ENCODE measurements at regions not wholly inside any gene's neighbourhood (a gene's known extent, or its start where the extent isn't known, plus 50 kb on each side); places are given as distances from the start of the nearest gene placed in this dataset.

DNA sequence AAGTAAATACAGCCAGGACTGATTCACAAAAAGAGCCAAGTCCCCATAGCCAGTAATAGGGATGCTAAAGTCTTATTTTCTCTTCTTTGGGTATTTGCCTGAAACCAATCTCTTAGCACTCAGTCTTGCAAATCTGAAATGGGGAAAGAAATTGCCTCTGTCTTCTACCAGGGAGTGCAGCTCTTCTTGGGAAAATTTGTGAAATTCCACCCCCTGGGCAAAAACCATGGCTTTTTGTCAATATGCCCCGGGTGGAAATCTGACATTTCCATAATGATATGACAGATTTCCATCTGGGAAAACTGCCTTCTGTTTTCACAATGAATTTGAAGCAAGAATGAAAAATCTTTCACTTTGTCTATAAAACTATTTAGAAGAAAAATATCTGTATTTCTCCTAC is 628.1 kb downstream of the BCL11A start:
- H3K36me3 ChIP-seq (ENCODE audit: control insufficient read depth in 3 of 3, insufficient read depth in 2 of 3, low read depth in 1 of 3, low read length in 3 of 3): no peaks in the 10 kb centered on the region
- FAIRE-seq: no peak
- no peaks in the 10 kb centered on the region for H3K27me3 ChIP-seq (ENCODE audit: control insufficient read depth in 3 of 3, insufficient read depth in 3 of 3, low read length in 3 of 3)
- H3K27ac ChIP-seq (ENCODE audit: low read depth in 1 of 3, low read length in 2 of 3): no peak overlapping the region
- WGBS, 3 donors: 67 to 78% (median 68%) methylated on average over 1 of the region's 1 CpG
- H3K9me3 ChIP-seq (ENCODE audit: control insufficient read depth in 2 of 2, insufficient read depth in 1 of 2, low read depth in 1 of 2, low read length in 1 of 2): no peaks in the 10 kb centered on the region
- no peak overlapping the region for H3K4me3 ChIP-seq (ENCODE audit: low read depth in 1 of 3, low read length in 3 of 3)
- H3K4me1 ChIP-seq (ENCODE audit: control insufficient read depth in 3 of 3, insufficient read depth in 2 of 3, low read depth in 1 of 3, low read length in 2 of 3): peaks cover 0 to 2% (median 0%) of the 10 kb centered on the region in 3 donors
- DNase-seq: no peak

GRCh38 chr2:59924346-59924745 is 629.1 kb downstream of the BCL11A start:
- Histone ChIP-seq H3K27me3 (ENCODE audit: control insufficient read depth in 3 of 3, insufficient read depth in 3 of 3, low read length in 3 of 3) (no peaks in the 10 kb centered on the region), H3K4me3 (ENCODE audit: low read depth in 1 of 3, low read length in 3 of 3) (no peak overlapping the region), H3K36me3 (ENCODE audit: control insufficient read depth in 3 of 3, insufficient read depth in 2 of 3, low read depth in 1 of 3, low read length in 3 of 3) (no peaks in the 10 kb centered on the region), H3K4me1 (ENCODE audit: control insufficient read depth in 3 of 3, insufficient read depth in 2 of 3, low read depth in 1 of 3, low read length in 2 of 3) (peaks cover 0 to 2% (median 0%) of the 10 kb centered on the region in 3 donors), H3K27ac (ENCODE audit: low read depth in 1 of 3, low read length in 2 of 3) (no peak overlapping the region), H3K9me3 (ENCODE audit: control insufficient read depth in 2 of 2, insufficient read depth in 1 of 2, low read depth in 1 of 2, low read length in 1 of 2) (no peaks in the 10 kb centered on the region)
- FAIRE-seq (no peak), DNase-seq (no peak)
- WGBS, 3 donors: 22 to 62% (median 55%) methylated on average over 1 of the region's 1 CpG

DNA sequence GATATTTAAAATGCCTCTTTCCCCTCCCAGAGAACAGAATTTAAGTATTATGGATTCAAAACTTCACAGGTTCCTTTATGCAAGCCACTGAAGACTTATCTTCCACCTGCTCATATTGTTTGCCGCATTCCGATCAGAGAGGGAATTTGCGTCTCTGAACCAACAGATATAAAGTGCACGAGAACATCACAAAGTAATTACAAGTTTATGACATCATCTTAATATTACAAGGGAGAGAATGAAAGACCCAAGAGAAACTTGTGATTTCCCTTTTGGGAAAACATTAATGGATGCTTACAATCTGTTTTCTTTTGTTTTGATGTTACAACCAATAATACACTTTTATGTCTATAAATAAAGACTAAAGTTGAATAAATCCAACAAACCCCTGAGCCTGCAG is 631.0 kb downstream of the BCL11A start:
- FAIRE-seq: no peak
- H3K27me3 ChIP-seq (ENCODE audit: control insufficient read depth in 3 of 3, insufficient read depth in 3 of 3, low read length in 3 of 3): no peaks in the 10 kb centered on the region
- peaks cover 0 to 2% (median 0%) of the 10 kb centered on the region in 3 donors for H3K4me1 ChIP-seq (ENCODE audit: control insufficient read depth in 3 of 3, insufficient read depth in 2 of 3, low read depth in 1 of 3, low read length in 2 of 3)
- H3K4me3 ChIP-seq (ENCODE audit: low read depth in 1 of 3, low read length in 3 of 3): no peak overlapping the region
- H3K36me3 ChIP-seq (ENCODE audit: control insufficient read depth in 3 of 3, insufficient read depth in 2 of 3, low read depth in 1 of 3, low read length in 3 of 3): no peaks in the 10 kb centered on the region
- H3K9me3 ChIP-seq (ENCODE audit: control insufficient read depth in 2 of 2, insufficient read depth in 1 of 2, low read depth in 1 of 2, low read length in 1 of 2): no peaks in the 10 kb centered on the region
- WGBS, 3 donors: 82 to 96% (median 88%) methylated on average over 4 of the region's 4 CpGs
- DNase-seq: no peak
- no peak overlapping the region for H3K27ac ChIP-seq (ENCODE audit: low read depth in 1 of 3, low read length in 2 of 3)

DNA sequence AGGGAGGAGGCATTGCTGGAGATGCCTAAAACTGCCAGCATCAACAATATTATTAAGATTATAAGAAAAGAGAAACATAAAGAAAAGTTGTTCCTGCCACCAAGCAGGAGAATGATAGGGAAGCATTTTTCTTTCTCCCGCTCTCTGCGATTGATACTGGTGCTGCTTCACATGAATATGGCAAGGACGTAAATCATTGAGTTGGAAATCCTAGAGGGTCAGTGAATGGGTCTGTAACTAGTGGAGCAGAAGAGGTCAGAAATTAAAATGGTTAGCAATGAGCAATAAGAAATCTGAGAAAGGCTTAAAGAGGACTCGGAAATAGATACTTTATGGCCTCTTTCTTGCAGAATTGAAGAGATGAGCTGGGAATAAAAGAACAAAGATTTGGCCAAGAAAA is 631.7 kb downstream of the BCL11A start:
- no peak for FAIRE-seq
- WGBS, 3 donors: 92 to 96% (median 95%) methylated on average over 4 of the region's 4 CpGs
- H3K4me3 ChIP-seq (ENCODE audit: low read depth in 1 of 3, low read length in 3 of 3): no peak overlapping the region
- no peak for DNase-seq
- H3K27ac ChIP-seq (ENCODE audit: low read depth in 1 of 3, low read length in 2 of 3): no peak overlapping the region
- H3K27me3 ChIP-seq (ENCODE audit: control insufficient read depth in 3 of 3, insufficient read depth in 3 of 3, low read length in 3 of 3): no peaks in the 10 kb centered on the region
- H3K36me3 ChIP-seq (ENCODE audit: control insufficient read depth in 3 of 3, insufficient read depth in 2 of 3, low read depth in 1 of 3, low read length in 3 of 3): no peaks in the 10 kb centered on the region
- H3K9me3 ChIP-seq (ENCODE audit: control insufficient read depth in 2 of 2, insufficient read depth in 1 of 2, low read depth in 1 of 2, low read length in 1 of 2): no peaks in the 10 kb centered on the region
- peaks cover 0 to 2% (median 0%) of the 10 kb centered on the region in 3 donors for H3K4me1 ChIP-seq (ENCODE audit: control insufficient read depth in 3 of 3, insufficient read depth in 2 of 3, low read depth in 1 of 3, low read length in 2 of 3)

- no peak overlapping the region for H3K4me3 ChIP-seq (ENCODE audit: low read depth in 1 of 3, low read length in 3 of 3)
- peaks cover 0 to 2% (median 0%) of the 10 kb centered on the region in 3 donors for H3K4me1 ChIP-seq (ENCODE audit: control insufficient read depth in 3 of 3, insufficient read depth in 2 of 3, low read depth in 1 of 3, low read length in 2 of 3)
- H3K27me3 ChIP-seq (ENCODE audit: control insufficient read depth in 3 of 3, insufficient read depth in 3 of 3, low read length in 3 of 3): no peaks in the 10 kb centered on the region
- 79 to 90% (median 83%) methylated on average over 4 of the region's 4 CpGs for WGBS, 3 donors
- no peak for DNase-seq
- no peak for FAIRE-seq
- H3K36me3 ChIP-seq (ENCODE audit: control insufficient read depth in 3 of 3, insufficient read depth in 2 of 3, low read depth in 1 of 3, low read length in 3 of 3): no peaks in the 10 kb centered on the region
- H3K27ac ChIP-seq (ENCODE audit: low read depth in 1 of 3, low read length in 2 of 3): no peak overlapping the region
- no peaks in the 10 kb centered on the region for H3K9me3 ChIP-seq (ENCODE audit: control insufficient read depth in 2 of 2, insufficient read depth in 1 of 2, low read depth in 1 of 2, low read length in 1 of 2)
Measured at GRCh38 chr2:59920961-59921360, 632.5 kb downstream of the BCL11A start.

DNA sequence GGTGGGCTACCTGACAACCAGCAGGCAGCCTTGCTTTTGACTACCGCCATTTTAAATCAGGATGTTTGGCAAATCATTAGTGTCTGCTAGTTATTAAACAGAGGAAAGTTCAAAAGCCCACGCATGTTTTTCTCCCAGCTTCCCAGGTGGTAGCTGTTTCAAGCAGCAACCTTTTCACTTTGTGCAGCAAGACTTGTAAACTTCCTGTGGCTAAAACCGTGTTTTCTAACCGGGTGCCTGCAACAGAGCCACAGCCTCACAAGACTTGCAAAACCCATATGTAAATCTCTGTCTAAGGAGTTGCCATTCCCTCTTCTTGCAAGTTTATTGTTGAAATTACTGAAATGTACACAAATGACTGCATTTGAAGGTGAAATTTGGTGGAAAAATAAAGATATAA is 633.1 kb downstream of the BCL11A start:
- WGBS, 3 donors: 64 to 85% (median 65%) methylated on average over 4 of the region's 4 CpGs
- peaks cover 0 to 2% (median 0%) of the 10 kb centered on the region in 3 donors for H3K4me1 ChIP-seq (ENCODE audit: control insufficient read depth in 3 of 3, insufficient read depth in 2 of 3, low read depth in 1 of 3, low read length in 2 of 3)
- H3K27ac ChIP-seq (ENCODE audit: low read depth in 1 of 3, low read length in 2 of 3): no peak overlapping the region
- no peaks in the 10 kb centered on the region for H3K27me3 ChIP-seq (ENCODE audit: control insufficient read depth in 3 of 3, insufficient read depth in 3 of 3, low read length in 3 of 3)
- no peak overlapping the region for H3K4me3 ChIP-seq (ENCODE audit: low read depth in 1 of 3, low read length in 3 of 3)
- H3K36me3 ChIP-seq (ENCODE audit: control insufficient read depth in 3 of 3, insufficient read depth in 2 of 3, low read depth in 1 of 3, low read length in 3 of 3): no peaks in the 10 kb centered on the region
- H3K9me3 ChIP-seq (ENCODE audit: control insufficient read depth in 2 of 2, insufficient read depth in 1 of 2, low read depth in 1 of 2, low read length in 1 of 2): no peaks in the 10 kb centered on the region
- DNase-seq (no peak), FAIRE-seq (no peak)

DNA sequence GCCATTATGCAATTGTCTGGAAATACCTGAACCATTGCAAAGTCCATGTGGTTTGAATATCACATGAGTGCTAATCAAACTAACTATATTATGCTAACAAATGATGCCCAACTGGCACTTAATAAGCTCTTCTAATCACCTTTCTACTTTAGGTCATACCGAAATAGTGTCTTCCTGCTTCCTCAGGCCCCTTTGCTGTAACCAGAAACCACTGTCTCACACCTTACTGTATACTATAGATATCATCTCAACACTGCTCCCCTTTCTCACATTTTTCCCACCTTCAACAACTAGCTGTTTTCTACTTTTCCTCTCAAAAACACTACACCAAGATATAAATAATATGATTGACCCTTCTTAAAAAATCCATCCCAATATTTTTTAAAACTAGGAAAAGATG is 633.9 kb downstream of the BCL11A start:
- Histone ChIP-seq H3K27me3 (ENCODE audit: control insufficient read depth in 3 of 3, insufficient read depth in 3 of 3, low read length in 3 of 3) (no peaks in the 10 kb centered on the region), H3K4me1 (ENCODE audit: control insufficient read depth in 3 of 3, insufficient read depth in 2 of 3, low read depth in 1 of 3, low read length in 2 of 3) (peaks cover 0 to 2% (median 0%) of the 10 kb centered on the region in 3 donors), H3K4me3 (ENCODE audit: low read depth in 1 of 3, low read length in 3 of 3) (no peak overlapping the region), H3K27ac (ENCODE audit: low read depth in 1 of 3, low read length in 2 of 3) (no peak overlapping the region), H3K9me3 (ENCODE audit: control insufficient read depth in 2 of 2, insufficient read depth in 1 of 2, low read depth in 1 of 2, low read length in 1 of 2) (no peaks in the 10 kb centered on the region), H3K36me3 (ENCODE audit: control insufficient read depth in 3 of 3, insufficient read depth in 2 of 3, low read depth in 1 of 3, low read length in 3 of 3) (no peaks in the 10 kb centered on the region)
- DNase-seq: peak; percentile 24 to 43
- FAIRE-seq: no peak
- 19 to 60% (median 39%) methylated on average over 1 of the region's 1 CpG for WGBS, 3 donors

DNA sequence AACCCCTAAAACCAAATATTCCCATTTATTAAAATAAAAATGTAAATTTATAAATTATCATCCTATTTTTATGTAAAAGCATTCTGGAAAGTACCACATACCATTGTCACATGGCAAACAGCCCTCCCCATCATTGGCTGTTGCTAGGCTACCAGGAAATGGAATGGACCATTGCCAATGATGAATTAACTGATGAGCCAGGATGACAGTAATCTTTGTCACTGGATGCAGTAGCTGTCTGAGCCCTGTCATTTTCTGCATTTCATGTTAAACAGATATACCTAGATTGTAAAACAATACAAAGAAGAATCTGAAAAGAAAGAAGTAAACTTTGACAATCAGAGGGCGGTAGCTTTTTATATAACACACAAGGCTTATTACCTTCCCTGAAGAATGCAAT is 641.4 kb downstream of the BCL11A start:
- Histone ChIP-seq H3K27ac (ENCODE audit: low read depth in 1 of 3, low read length in 2 of 3) (no peak overlapping the region), H3K36me3 (ENCODE audit: control insufficient read depth in 3 of 3, insufficient read depth in 2 of 3, low read depth in 1 of 3, low read length in 3 of 3) (no peaks in the 10 kb centered on the region), H3K4me3 (ENCODE audit: low read depth in 1 of 3, low read length in 3 of 3) (no peak overlapping the region), H3K4me1 (ENCODE audit: control insufficient read depth in 3 of 3, insufficient read depth in 2 of 3, low read depth in 1 of 3, low read length in 2 of 3) (no peaks in the 10 kb centered on the region), H3K27me3 (ENCODE audit: control insufficient read depth in 3 of 3, insufficient read depth in 3 of 3, low read length in 3 of 3) (no peaks in the 10 kb centered on the region), H3K9me3 (ENCODE audit: control insufficient read depth in 2 of 2, insufficient read depth in 1 of 2, low read depth in 1 of 2, low read length in 1 of 2) (no peaks in the 10 kb centered on the region)
- FAIRE-seq (no peak), DNase-seq (no peak)
- 0 to 88% (median 81%) methylated on average over 1 of the region's 1 CpG for WGBS, 3 donors

DNA sequence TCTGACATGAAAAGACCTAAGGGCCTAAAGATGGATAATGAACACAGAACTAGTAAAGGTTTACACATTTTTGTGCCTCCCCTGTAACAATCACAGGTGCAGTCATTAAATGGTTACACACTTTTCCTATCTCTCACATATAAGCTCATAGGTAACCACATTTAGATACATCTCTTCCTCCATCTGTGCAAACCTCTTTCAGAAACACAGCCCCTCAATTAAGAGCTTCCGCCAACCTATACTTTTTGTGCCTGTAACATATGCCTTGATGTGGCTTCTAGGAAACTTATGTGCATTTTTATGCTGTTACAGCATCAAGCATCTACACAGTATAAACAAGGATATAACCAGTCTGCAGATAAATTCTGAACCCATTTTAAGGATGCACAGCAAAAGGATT is 643.3 kb downstream of the BCL11A start:
- WGBS, 3 donors: 78 to 97% (median 90%) methylated on average over 1 of the region's 1 CpG
- no peak for DNase-seq
- no peaks in the 10 kb centered on the region for H3K9me3 ChIP-seq (ENCODE audit: control insufficient read depth in 2 of 2, insufficient read depth in 1 of 2, low read depth in 1 of 2, low read length in 1 of 2)

More for the DNA sequence above, 643.3 kb downstream of the BCL11A start:
- Histone ChIP-seq H3K4me1 (ENCODE audit: control insufficient read depth in 3 of 3, insufficient read depth in 2 of 3, low read depth in 1 of 3, low read length in 2 of 3) (no peaks in the 10 kb centered on the region), H3K36me3 (ENCODE audit: control insufficient read depth in 3 of 3, insufficient read depth in 2 of 3, low read depth in 1 of 3, low read length in 3 of 3) (no peaks in the 10 kb centered on the region), H3K27ac (ENCODE audit: low read depth in 1 of 3, low read length in 2 of 3) (no peak overlapping the region), H3K4me3 (ENCODE audit: low read depth in 1 of 3, low read length in 3 of 3) (no peak overlapping the region), H3K27me3 (ENCODE audit: control insufficient read depth in 3 of 3, insufficient read depth in 3 of 3, low read length in 3 of 3) (no peaks in the 10 kb centered on the region)
- no peak for FAIRE-seq

Measured in small intestine (tissue), 7 donors.